H1 (cell line): ENCODE measurements at regions not wholly inside any gene's neighbourhood (a gene's known extent, or its start where the extent isn't known, plus 50 kb on each side); places are given as distances from the start of the nearest gene placed in this dataset.

Experiments
- BCL11A ChIP-seq, 2 experiments: IDR thresholded peaks; one replicate each; pipeline ENCODE4 v1.6.1; 2011; ENCODE audit warnings: low read depth in 2 of 2, low read length in 2 of 2, mild to moderate bottlenecking in 2 of 2
- CTCF ChIP-seq, 3 experiments: IDR thresholded peaks; 1 replicate in 2 of 3; 2 replicates in 1 of 3; pipeline versions ENCODE4 v1.5.1 to v1.6.1; 2011; ENCODE audit warnings: low read length in 3 of 3, mild to moderate bottlenecking in 3 of 3, inconsistent platforms in 2 of 3, low read depth in 1 of 3, moderate library complexity in 1 of 3; ENCODE audit not compliant: insufficient read depth in 1 of 3; ENCODE audit errors: control extremely low read depth in 1 of 3
- EGR1 ChIP-seq: IDR thresholded peaks from 2 replicates; pipeline ENCODE4 v1.6.1; 2011; ENCODE audit warnings: low read depth, low read length, borderline replicate concordance
- EP300 ChIP-seq, 2 experiments: IDR thresholded peaks; 1 replicate in 1 of 2; 2 replicates in 1 of 2; pipeline ENCODE4 v1.6.1; 2011 to 2012; ENCODE audit warnings: low read depth in 2 of 2, low read length in 2 of 2, mild to moderate bottlenecking in 2 of 2, borderline replicate concordance in 1 of 2, inconsistent platforms in 1 of 2, moderate library complexity in 1 of 2
- FOSL1 ChIP-seq: IDR thresholded peaks from 2 replicates; pipeline ENCODE4 v1.6.1; 2011; ENCODE audit warnings: mild to moderate bottlenecking, low read depth, low read length, moderate library complexity; ENCODE audit not compliant: insufficient read depth
- POLR2A ChIP-seq, 2 experiments: IDR thresholded peaks; 1 replicate in 1 of 2; 2 replicates in 1 of 2; pipeline ENCODE4 v1.6.1; 2011; ENCODE audit warnings: low read depth in 2 of 2, low read length in 2 of 2, mild to moderate bottlenecking in 2 of 2; ENCODE audit errors: control extremely low read depth in 1 of 2
- POLR2AphosphoS5 ChIP-seq: IDR thresholded peaks from 2 replicates; pipeline ENCODE4 v1.6.1; 2011; ENCODE audit warnings: low read depth, low read length
- TAF1 ChIP-seq: IDR thresholded peaks from 2 replicates; pipeline ENCODE4 v1.6.1; 2011; ENCODE audit warnings: mild to moderate bottlenecking, low read depth, low read length
- TBP ChIP-seq: IDR thresholded peaks from 2 replicates; pipeline ENCODE4 v1.6.1; 2011; ENCODE audit warnings: low read depth, low read length, improper control_type of control experiment
- YY1 ChIP-seq: IDR thresholded peaks from 2 replicates; pipeline ENCODE4 v1.6.1; 2011; ENCODE audit warnings: low read depth, mild to moderate bottlenecking, low read length
- TF ChIP-seq, protein P1 (sequence below): IDR thresholded peaks from 2 replicates; pipeline ENCODE4 v1.6.1; 2012; ENCODE audit warnings: inconsistent platforms

- TF ChIP-seq, protein P1, sequence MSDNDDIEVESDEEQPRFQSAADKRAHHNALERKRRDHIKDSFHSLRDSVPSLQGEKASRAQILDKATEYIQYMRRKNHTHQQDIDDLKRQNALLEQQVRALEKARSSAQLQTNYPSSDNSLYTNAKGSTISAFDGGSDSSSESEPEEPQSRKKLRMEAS, result no peak
- TF ChIP-seq FOSL1 (no peak), POLR2AphosphoS5 (no peak), CTCF (IDR thresholded peaks at IDR 0.05; ENCODE audit: control extremely low read depth in 1 of 3, insufficient read depth in 1 of 3, low read depth in 1 of 3, low read length in 3 of 3) (no peak), YY1 (no peak), TBP (no peak), BCL11A (IDR thresholded peaks at IDR 0.05; ENCODE audit: low read depth in 2 of 2, low read length in 2 of 2) (no peak), EP300 (IDR thresholded peaks at IDR 0.05; ENCODE audit: borderline replicate concordance in 1 of 2, low read depth in 2 of 2, low read length in 2 of 2) (no peak), EGR1 (no peak), TAF1 (no peak), POLR2A (IDR thresholded peaks at IDR 0.05; ENCODE audit: control extremely low read depth in 1 of 2, low read depth in 2 of 2, low read length in 2 of 2) (no peak)
Observed at GRCh38 chr5:68408345-68408871, 192.9 kb downstream of the PIK3R1 start.
